GM12872 (cell line): ENCODE measurements at regions not wholly inside any gene's neighbourhood (a gene's known extent, or its start where the extent isn't known, plus 50 kb on each side); places are given as distances from the start of the nearest gene placed in this dataset.

Experiments
- TF ChIP-seq, protein P1 (sequence below): IDR thresholded peaks from 3 replicates; pipeline ENCODE4 v1.5.1; 2011; ENCODE audit warnings: low read depth, mild to moderate bottlenecking, low read length, moderate library complexity; ENCODE audit not compliant: insufficient read depth

DNA sequence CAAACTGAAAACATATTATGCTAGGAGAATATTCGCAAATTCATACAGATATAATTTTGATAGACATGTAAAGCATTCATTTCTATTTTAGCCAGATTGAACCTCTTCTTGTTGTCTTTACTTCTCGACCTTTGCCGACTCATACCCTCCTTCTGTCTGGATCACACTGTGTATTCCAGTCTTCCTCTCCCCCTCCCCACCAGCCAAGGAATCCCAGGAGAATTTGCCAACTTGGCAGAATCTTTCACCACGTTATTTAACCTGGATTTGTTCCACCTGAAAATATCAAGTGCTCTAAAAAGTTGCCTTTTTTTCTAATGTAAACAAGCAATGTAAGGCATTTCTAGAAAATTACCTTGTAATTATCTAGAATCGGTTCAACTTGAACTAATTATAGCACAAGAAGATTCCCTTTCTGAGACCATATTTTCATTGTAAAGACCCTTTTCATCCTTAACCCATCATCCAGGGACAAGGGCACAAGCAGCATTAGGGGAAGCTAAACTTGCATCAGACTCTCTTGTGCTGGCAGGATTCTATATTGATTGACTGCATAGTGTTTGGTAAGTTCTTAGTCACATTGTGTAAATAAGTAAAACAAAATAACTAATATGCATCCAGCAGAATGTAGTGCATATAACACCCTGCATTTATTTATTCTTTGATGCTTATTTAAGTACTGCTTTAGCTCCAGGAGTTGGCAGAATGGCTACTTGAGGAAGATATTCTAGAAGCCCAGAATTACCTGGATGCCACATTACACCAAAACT, 1328.7 kb upstream of the NXPH2 start:
- TF ChIP-seq, protein P1, sequence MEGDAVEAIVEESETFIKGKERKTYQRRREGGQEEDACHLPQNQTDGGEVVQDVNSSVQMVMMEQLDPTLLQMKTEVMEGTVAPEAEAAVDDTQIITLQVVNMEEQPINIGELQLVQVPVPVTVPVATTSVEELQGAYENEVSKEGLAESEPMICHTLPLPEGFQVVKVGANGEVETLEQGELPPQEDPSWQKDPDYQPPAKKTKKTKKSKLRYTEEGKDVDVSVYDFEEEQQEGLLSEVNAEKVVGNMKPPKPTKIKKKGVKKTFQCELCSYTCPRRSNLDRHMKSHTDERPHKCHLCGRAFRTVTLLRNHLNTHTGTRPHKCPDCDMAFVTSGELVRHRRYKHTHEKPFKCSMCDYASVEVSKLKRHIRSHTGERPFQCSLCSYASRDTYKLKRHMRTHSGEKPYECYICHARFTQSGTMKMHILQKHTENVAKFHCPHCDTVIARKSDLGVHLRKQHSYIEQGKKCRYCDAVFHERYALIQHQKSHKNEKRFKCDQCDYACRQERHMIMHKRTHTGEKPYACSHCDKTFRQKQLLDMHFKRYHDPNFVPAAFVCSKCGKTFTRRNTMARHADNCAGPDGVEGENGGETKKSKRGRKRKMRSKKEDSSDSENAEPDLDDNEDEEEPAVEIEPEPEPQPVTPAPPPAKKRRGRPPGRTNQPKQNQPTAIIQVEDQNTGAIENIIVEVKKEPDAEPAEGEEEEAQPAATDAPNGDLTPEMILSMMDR, result no peak

DNA sequence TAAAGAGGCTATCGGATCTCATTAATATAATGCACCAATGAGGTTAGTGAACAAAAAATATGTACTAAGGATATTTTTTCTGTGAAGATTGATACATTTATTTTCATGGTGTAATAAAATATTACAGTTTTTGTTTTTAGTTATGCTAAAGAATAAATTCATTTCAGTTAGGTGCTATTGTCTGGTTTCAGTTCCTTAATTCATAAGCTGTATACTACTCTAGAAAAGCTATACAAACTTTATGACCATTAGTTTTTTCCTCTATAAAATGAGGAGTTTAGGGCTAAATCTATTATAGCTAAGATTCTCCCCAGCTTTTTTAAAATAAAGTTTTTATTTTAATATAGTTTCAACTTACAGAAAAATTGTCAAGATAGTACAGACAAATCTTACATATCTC, 1311.7 kb upstream of the NXPH2 start:
- TF ChIP-seq, protein P1, result no peak

GRCh38 chr2:140086964-140087363, 1306.8 kb upstream of the NXPH2 start:
- TF ChIP-seq, protein P1, result no peak

DNA sequence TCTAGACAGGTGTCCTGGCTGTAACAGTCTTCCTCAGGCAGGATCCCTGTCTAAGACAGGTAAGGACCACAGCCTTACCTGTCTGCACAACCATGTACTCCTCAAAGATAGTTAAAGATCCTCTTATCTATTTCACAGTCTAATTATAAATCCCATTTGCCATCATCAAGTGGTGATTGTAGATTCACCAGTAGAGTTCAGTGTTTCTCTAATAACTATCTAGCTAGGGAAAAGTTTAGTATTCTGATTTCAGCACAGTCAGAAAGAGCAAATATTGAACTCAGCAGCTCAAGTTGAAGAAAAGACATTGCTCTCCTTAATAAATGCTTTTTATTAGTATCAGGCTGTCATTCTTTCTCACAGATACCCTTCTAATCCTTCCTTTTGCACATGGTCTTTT, 1305.5 kb upstream of the NXPH2 start:
- TF ChIP-seq, protein P1, result no peak

DNA sequence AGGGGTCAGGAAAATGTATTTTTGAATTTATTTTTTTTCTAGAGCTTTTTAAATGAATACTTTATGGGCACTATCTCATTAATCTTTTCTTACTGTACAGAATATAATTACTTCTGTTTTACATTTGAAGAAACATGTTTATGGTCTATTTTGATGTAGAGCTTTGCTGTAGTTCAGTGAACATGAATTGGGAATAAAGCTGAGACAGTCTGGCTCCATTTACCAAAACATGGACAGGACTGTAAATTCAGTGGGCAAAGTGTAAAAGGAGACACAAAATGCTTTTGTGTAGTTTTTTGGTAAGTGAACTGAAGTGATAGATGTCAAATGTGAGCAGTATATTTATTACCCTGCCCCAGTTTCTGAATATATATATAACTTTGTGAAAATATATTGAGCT, 1298.8 kb upstream of the NXPH2 start:
- TF ChIP-seq, protein P1, result no peak

- TF ChIP-seq, protein P1, result no peak
Observed at GRCh38 chr2:140076164-140076563, 1296.0 kb upstream of the NXPH2 start.

- TF ChIP-seq, protein P1, result no peak
Observed at GRCh38 chr2:140067661-140068060, 1287.5 kb upstream of the NXPH2 start.
